Testis (tissue), 2 donors: ENCODE measurements at regions not wholly inside any gene's neighbourhood (a gene's known extent, or its start where the extent isn't known, plus 50 kb on each side); places are given as distances from the start of the nearest gene placed in this dataset.

Source experiments
- DNase-seq: peaks from one replicate; pipeline ENCODE4 v3.0.0-alpha.2; 2019
- H3K27ac ChIP-seq, 2 donors: fragments of 200-600 bp; sonication (generic); one replicate each; pipeline ENCODE4 v1.5.1; 2019
- H3K27me3 ChIP-seq: fragments of 200-600 bp; sonication (generic); one replicate; pipeline ENCODE4 v1.5.1; 2019
- H3K36me3 ChIP-seq: fragments of 200-600 bp; sonication (generic); one replicate; pipeline ENCODE4 v1.5.1; 2017; ENCODE audit warnings: low read depth; ENCODE audit errors: missing control alignments
- H3K4me1 ChIP-seq: fragments of 200-600 bp; sonication (generic); one replicate; pipeline ENCODE4 v1.5.1; 2019
- H3K4me3 ChIP-seq, 2 donors: fragments of 200-600 bp; sonication (generic); one replicate each; pipeline ENCODE4 v1.5.1; 2017 to 2019
- H3K9me3 ChIP-seq: fragments of 200-600 bp; sonication (generic); one replicate; pipeline ENCODE4 v1.5.1; 2017
- POLR2A ChIP-seq: fragments of 450-650 bp; IDR thresholded peaks from one replicate; pipeline ENCODE4 v1.6.1; 2017; ENCODE audit warnings: antibody characterized with exemption, mild to moderate bottlenecking, moderate library complexity
- WGBS, 2 donors: methylation state at CpG; one replicate each; pipeline ENCODE4 v1.1.5; 2018; 5-methylcytosine and 5-hydroxymethylcytosine counted together
- intact Hi-C: fragments of 100-400 bp; cut with DNase I; formaldehyde crosslinking; loops from one replicate; pipeline ENCODE4 v1.15.1; 2023; ENCODE audit warnings: low total_unique reads
- TF ChIP-seq, protein P1 (sequence below), 3 experiments: fragments of 450-650 bp in 2 of 3; fragments of 200-600 bp in 1 of 3; sonication (generic) in 1 of 3; IDR thresholded peaks; one replicate each; pipeline ENCODE4 v1.5.1; 2016 to 2019; ENCODE audit warnings: antibody characterized with exemption in 3 of 3, mild to moderate bottlenecking in 2 of 3, moderate library complexity in 1 of 3

DNA sequence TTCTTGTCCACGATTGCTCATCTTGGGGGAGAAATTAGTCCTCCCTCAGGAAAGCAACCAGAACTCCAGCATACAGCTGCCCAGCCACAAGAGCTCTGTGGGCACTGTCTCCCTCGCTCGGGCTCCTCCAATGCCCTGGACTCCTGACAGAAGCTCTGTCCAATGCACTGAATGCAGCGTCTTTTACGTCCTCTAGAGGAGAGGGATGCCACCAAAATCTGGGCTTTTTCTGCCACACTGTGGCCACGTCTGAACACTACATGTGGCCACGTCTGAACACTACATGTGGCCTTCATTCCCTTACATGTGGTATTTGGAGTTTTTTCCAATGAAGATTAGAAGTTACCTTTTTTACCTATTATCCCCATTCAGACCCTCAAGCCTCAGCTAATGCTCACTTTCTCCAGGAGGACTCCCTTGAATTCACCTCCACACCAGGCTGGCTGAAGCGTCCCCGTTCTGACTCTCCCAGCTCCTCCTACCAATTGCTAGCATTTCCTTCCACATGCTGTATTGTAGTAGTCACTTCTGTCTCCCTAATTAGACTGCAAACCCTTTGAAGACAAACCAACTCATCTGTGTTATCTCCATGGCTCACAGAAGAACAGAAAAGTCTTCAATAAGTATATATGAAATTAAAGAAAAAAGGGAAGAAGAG lies 134.3 kb upstream of the PDE1C start:
- WGBS, 2 donors, result 17 to 19% methylated on average over 9 of the region's 9 CpGs
- no peaks in the 10 kb centered on the region for H3K9me3 ChIP-seq
- H3K27me3 ChIP-seq, result no peaks in the 10 kb centered on the region
- peak; percentile 80 for DNase-seq
- H3K4me3 ChIP-seq, result no peak overlapping the region
- H3K4me1 ChIP-seq, result no peaks in the 10 kb centered on the region
- intact Hi-C loops, result no loop called here
- TF ChIP-seq POLR2A, result no peak
- TF ChIP-seq, protein P1, sequence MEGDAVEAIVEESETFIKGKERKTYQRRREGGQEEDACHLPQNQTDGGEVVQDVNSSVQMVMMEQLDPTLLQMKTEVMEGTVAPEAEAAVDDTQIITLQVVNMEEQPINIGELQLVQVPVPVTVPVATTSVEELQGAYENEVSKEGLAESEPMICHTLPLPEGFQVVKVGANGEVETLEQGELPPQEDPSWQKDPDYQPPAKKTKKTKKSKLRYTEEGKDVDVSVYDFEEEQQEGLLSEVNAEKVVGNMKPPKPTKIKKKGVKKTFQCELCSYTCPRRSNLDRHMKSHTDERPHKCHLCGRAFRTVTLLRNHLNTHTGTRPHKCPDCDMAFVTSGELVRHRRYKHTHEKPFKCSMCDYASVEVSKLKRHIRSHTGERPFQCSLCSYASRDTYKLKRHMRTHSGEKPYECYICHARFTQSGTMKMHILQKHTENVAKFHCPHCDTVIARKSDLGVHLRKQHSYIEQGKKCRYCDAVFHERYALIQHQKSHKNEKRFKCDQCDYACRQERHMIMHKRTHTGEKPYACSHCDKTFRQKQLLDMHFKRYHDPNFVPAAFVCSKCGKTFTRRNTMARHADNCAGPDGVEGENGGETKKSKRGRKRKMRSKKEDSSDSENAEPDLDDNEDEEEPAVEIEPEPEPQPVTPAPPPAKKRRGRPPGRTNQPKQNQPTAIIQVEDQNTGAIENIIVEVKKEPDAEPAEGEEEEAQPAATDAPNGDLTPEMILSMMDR (IDR thresholded peaks at IDR 0.05), result peak; percentile 54 to 82 (median 77)
- no peaks in the 10 kb centered on the region for H3K36me3 ChIP-seq
- H3K27ac ChIP-seq, result no peak overlapping the region

DNA sequence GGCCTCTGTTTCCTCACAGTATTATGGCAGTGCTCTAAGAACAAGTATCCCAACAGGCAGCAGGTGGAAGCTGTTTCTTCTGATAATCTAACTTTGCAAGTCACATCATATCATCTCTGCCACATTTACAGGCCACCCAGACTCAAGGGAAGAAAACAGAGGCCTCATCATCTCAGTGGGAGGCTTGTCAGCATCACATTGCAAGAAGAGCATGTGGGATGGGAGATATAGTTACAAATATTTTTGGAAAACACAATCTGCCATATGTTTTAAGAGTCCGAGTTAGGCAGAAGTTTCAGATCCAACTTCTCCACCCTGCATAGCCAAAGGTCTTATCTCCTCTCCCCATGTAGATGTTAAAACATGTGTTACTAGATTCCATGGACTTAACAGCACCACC lies 130.4 kb upstream of the PDE1C start:
- H3K9me3 ChIP-seq, result no peaks in the 10 kb centered on the region
- intact Hi-C loops, result no loop called here
- H3K27ac ChIP-seq, result no peak overlapping the region
- TF ChIP-seq, protein P1 (IDR thresholded peaks at IDR 0.05), result no peak
- TF ChIP-seq POLR2A, result no peak
- no peak for DNase-seq
- H3K27me3 ChIP-seq, result no peaks in the 10 kb centered on the region
- no peak overlapping the region for H3K4me3 ChIP-seq
- H3K4me1 ChIP-seq, result no peaks in the 10 kb centered on the region
- H3K36me3 ChIP-seq, result no peaks in the 10 kb centered on the region
- 50 to 57% methylated on average over 1 of the region's 1 CpG for WGBS, 2 donors

GRCh38 chr7:32194537-32194936 lies 124.3 kb upstream of the PDE1C start:
- Histone ChIP-seq H3K9me3 (no peaks in the 10 kb centered on the region), H3K4me3 (no peak overlapping the region), H3K36me3 (no peaks in the 10 kb centered on the region), H3K27me3 (no peaks in the 10 kb centered on the region), H3K4me1 (no peaks in the 10 kb centered on the region), H3K27ac (no peak overlapping the region)
- DNase-seq, result no peak
- intact Hi-C loops, result no loop called here
- TF ChIP-seq, protein P1 (IDR thresholded peaks at IDR 0.05), result no peak
- no peak for TF ChIP-seq POLR2A

GRCh38 chr7:32191305-32191704 lies 121.1 kb upstream of the PDE1C start:
- DNase-seq, result no peak

More at GRCh38 chr7:32191305-32191704, 121.1 kb upstream of the PDE1C start:
- no peaks in the 10 kb centered on the region for H3K9me3 ChIP-seq
- no peak for TF ChIP-seq POLR2A
- TF ChIP-seq, protein P1 (IDR thresholded peaks at IDR 0.05), result no peak
- H3K36me3 ChIP-seq, result no peaks in the 10 kb centered on the region
- no peak overlapping the region for H3K4me3 ChIP-seq
- H3K27ac ChIP-seq, result no peak overlapping the region
- no peaks in the 10 kb centered on the region for H3K27me3 ChIP-seq
- intact Hi-C loops, result no loop called here
- H3K4me1 ChIP-seq, result no peaks in the 10 kb centered on the region
- WGBS, 2 donors, result 80 to 89% methylated on average over 2 of the region's 2 CpGs
